HUES64 (cell line): ENCODE measurements at regions not wholly inside any gene's neighbourhood (a gene's known extent, or its start where the extent isn't known, plus 50 kb on each side); places are given as distances from the start of the nearest gene placed in this dataset.

ENCODE experiments used
- H3K27ac ChIP-seq: 2 replicates; pipeline ENCODE4 v1.7.0; 2013; ENCODE audit warnings: low read depth, low read length, inconsistent platforms
- H3K27me3 ChIP-seq: 2 replicates; pipeline ENCODE4 v1.6.1; 2013; ENCODE audit warnings: mild to moderate bottlenecking, low read length; ENCODE audit not compliant: insufficient read depth
- H3K36me3 ChIP-seq: 2 replicates; pipeline ENCODE4 v1.6.1; 2013; ENCODE audit warnings: mild to moderate bottlenecking, low read length; ENCODE audit not compliant: insufficient read depth
- H3K4me1 ChIP-seq: 2 replicates; pipeline ENCODE4 v1.6.1; 2013; ENCODE audit warnings: mild to moderate bottlenecking, low read length, moderate library complexity; ENCODE audit not compliant: insufficient read depth
- H3K4me3 ChIP-seq: 2 replicates; pipeline ENCODE4 v1.5.1; 2013; ENCODE audit warnings: mild to moderate bottlenecking, low read length, moderate library complexity
- H3K9ac ChIP-seq: 2 replicates; pipeline ENCODE4 v1.6.1; 2013; ENCODE audit warnings: mild to moderate bottlenecking, low read depth, low read length
- H3K9me3 ChIP-seq: 2 replicates; pipeline ENCODE4 v1.6.1; 2013; ENCODE audit warnings: low read depth, low read length; ENCODE audit not compliant: insufficient read depth
- WGBS: fragments of 150-250, 120-280 bp; methylation state at CpG from one replicate; pipeline ENCODE4 v1.1.7; 2013; ENCODE audit warnings: missing lambda C conversion rate; 5-methylcytosine and 5-hydroxymethylcytosine counted together

GRCh38 chr7:25823571-25823970, 328.4 kb upstream of the NFE2L3 start:
- no peaks in the 10 kb centered on the region for H3K9me3 ChIP-seq
- no peaks in the 10 kb centered on the region for H3K27me3 ChIP-seq
- H3K36me3 ChIP-seq = no peaks in the 10 kb centered on the region
- H3K9ac ChIP-seq = no peak overlapping the region
- H3K4me3 ChIP-seq = no peak overlapping the region
- no peaks in the 10 kb centered on the region for H3K4me1 ChIP-seq
- no peak overlapping the region for H3K27ac ChIP-seq

DNA sequence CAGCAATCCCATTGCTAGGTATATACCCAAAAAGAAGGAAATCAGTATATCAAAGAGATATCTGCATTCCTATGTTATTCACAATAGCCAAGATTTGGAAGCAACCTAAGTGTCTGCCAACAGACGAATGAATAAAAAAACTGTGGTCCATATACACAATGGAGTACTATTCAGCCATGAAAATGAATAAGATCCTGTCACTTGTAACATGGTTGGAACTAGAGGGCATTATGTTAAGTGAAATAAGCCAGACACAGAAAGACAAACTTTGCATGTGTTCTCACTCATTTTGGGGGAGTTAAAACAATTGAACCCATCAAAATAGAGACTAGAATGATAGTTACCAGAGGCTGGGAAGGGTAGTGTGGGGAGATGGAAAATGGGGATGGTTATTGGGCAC, 323.5 kb upstream of the NFE2L3 start:
- Histone ChIP-seq H3K9ac (no peak overlapping the region), H3K9me3 (no peaks in the 10 kb centered on the region), H3K4me1 (peaks cover 28% of the 10 kb centered on the region), H3K4me3 (no peak overlapping the region), H3K27me3 (no peaks in the 10 kb centered on the region), H3K27ac (no peak overlapping the region), H3K36me3 (no peaks in the 10 kb centered on the region)
- 75% methylated on average over 1 of the region's 1 CpG for WGBS

- Histone ChIP-seq H3K9me3 (no peaks in the 10 kb centered on the region), H3K27me3 (no peaks in the 10 kb centered on the region), H3K36me3 (no peaks in the 10 kb centered on the region), H3K4me3 (no peak overlapping the region), H3K4me1 (peaks cover 28% of the 10 kb centered on the region), H3K9ac (no peak overlapping the region), H3K27ac (no peak overlapping the region)
Measured at GRCh38 chr7:25829663-25830062, 322.3 kb upstream of the NFE2L3 start.

- Histone ChIP-seq H3K27me3 (no peaks in the 10 kb centered on the region), H3K9ac (no peak overlapping the region), H3K4me1 (peaks cover 28% of the 10 kb centered on the region), H3K9me3 (no peaks in the 10 kb centered on the region), H3K4me3 (no peak overlapping the region), H3K27ac (no peak overlapping the region), H3K36me3 (no peaks in the 10 kb centered on the region)
- 43% methylated on average over 3 of the region's 3 CpGs for WGBS
Measured at GRCh38 chr7:25830215-25830614, 321.8 kb upstream of the NFE2L3 start.

DNA sequence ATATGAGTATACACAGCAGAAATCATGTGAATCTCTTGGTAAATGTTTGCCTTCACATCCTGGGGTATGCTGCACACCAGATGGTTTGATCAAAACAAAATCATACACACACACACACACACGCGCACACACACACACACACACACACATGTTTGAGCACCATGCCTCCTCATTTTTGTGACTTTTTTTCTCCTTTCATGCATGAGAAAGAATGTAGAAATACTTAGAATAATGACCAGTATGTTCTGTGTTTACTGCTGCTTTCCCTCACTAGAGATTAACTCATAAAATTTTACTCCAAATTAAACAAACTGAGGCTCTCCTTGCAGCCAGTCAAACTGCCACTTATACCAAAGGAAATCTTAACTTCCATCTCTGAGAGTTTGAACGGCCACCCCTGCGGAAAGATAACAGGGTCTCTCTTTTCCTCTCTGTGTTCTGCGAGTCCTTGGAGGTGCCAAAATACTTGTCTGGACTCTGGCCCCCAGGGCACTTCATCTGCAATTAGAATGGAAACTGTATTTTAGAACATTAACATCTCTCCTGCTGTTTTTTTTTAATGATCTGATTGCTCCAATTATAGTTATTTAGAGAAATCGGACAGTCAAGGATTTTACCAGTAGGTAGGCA, 320.8 kb upstream of the NFE2L3 start:
- Histone ChIP-seq H3K36me3 (no peaks in the 10 kb centered on the region), H3K27ac (no peak overlapping the region), H3K27me3 (no peaks in the 10 kb centered on the region), H3K4me1 (peaks cover 28% of the 10 kb centered on the region), H3K9ac (no peak overlapping the region; the same call in 1 of the 2 replicates), H3K9me3 (no peaks in the 10 kb centered on the region), H3K4me3 (no peak overlapping the region)
- WGBS = 77% methylated on average over 6 of the region's 6 CpGs

DNA sequence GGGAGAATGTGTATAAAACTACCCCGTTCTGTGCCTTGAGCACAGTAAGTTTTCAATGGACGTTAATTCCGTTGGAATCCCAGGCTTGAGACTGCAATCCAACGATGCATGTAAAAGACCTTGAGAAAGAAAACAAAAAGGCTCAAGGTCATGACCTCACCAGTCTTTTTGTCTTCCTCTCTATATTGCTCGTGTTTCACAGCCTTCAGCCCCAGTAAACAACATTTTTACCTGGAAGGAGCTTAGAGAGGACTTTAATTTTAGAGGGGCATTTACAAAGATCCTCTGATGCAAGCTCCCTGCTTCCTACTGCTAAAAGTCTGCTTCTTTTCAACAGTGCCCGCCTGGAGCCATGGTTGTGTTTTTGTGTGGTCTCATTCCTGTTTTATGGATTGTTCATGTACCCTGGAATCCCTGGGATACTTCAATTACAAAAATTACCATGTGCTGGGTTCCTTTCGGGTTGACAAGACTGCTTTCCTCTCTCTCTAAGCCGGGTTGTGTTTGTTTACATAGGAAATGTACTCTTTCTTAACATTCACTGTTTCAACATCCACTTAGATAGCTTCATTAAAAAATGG, 320.1 kb upstream of the NFE2L3 start:
- H3K27ac ChIP-seq = no peak overlapping the region
- no peaks in the 10 kb centered on the region for H3K27me3 ChIP-seq
- peak overlapping the region; percentile 20; the same call in 1 of the 2 replicates for H3K9ac ChIP-seq
- peaks cover 28% of the 10 kb centered on the region for H3K4me1 ChIP-seq
- WGBS = 30% methylated on average over 6 of the region's 8 CpGs
- H3K4me3 ChIP-seq = no peak overlapping the region
- no peaks in the 10 kb centered on the region for H3K36me3 ChIP-seq
- H3K9me3 ChIP-seq = no peaks in the 10 kb centered on the region

GRCh38 chr7:25832456-25832855, 319.5 kb upstream of the NFE2L3 start:
- Histone ChIP-seq H3K27me3 (no peaks in the 10 kb centered on the region), H3K4me3 (no peak overlapping the region), H3K36me3 (no peaks in the 10 kb centered on the region), H3K9ac (no peak overlapping the region), H3K27ac (no peak overlapping the region), H3K9me3 (no peaks in the 10 kb centered on the region), H3K4me1 (peaks cover 28% of the 10 kb centered on the region)
- 86% methylated on average over 7 of the region's 7 CpGs for WGBS

GRCh38 chr7:25832929-25833328, 319.1 kb upstream of the NFE2L3 start:
- WGBS = 95% methylated on average over 2 of the region's 2 CpGs
- no peaks in the 10 kb centered on the region for H3K36me3 ChIP-seq
- H3K9me3 ChIP-seq = no peaks in the 10 kb centered on the region
- H3K27me3 ChIP-seq = no peaks in the 10 kb centered on the region
- H3K27ac ChIP-seq = no peak overlapping the region
- H3K4me1 ChIP-seq = peaks cover 28% of the 10 kb centered on the region
- no peak overlapping the region for H3K9ac ChIP-seq
- H3K4me3 ChIP-seq = no peak overlapping the region

- Histone ChIP-seq H3K27me3 (no peaks in the 10 kb centered on the region), H3K27ac (no peak overlapping the region), H3K4me3 (no peak overlapping the region), H3K36me3 (no peaks in the 10 kb centered on the region), H3K4me1 (peaks cover 28% of the 10 kb centered on the region), H3K9ac (no peak overlapping the region), H3K9me3 (no peaks in the 10 kb centered on the region)
- WGBS = 97% methylated on average over 4 of the region's 4 CpGs
Measured at GRCh38 chr7:25834050-25834449, 317.9 kb upstream of the NFE2L3 start.

GRCh38 chr7:25835197-25835596, 316.8 kb upstream of the NFE2L3 start:
- Histone ChIP-seq H3K27me3 (no peaks in the 10 kb centered on the region), H3K9me3 (no peaks in the 10 kb centered on the region), H3K4me3 (no peak overlapping the region), H3K9ac (no peak overlapping the region), H3K27ac (no peak overlapping the region), H3K4me1 (peaks cover 26% of the 10 kb centered on the region), H3K36me3 (no peaks in the 10 kb centered on the region)
- WGBS = 100% methylated on average over 4 of the region's 5 CpGs

GRCh38 chr7:25839084-25839769, 312.8 kb upstream of the NFE2L3 start:
- Histone ChIP-seq H3K36me3 (no peaks in the 10 kb centered on the region), H3K27ac (no peak overlapping the region), H3K4me1 (0 out of 2 replicates have a peak, but pooled peaks cover 5% of the 10 kb centered on the region), H3K9ac (no peak overlapping the region), H3K27me3 (no peaks in the 10 kb centered on the region), H3K4me3 (no peak overlapping the region), H3K9me3 (no peaks in the 10 kb centered on the region)
- WGBS = 73% methylated on average over 1 of the region's 2 CpGs
